Type B pancreatic cell (in vitro differentiated cells): ENCODE measurements at regions not wholly inside any gene's neighbourhood (a gene's known extent, or its start where the extent isn't known, plus 50 kb on each side); places are given as distances from the start of the nearest gene placed in this dataset.
"Not testable (repeated sequence)": the region's sequence is repeated elsewhere in the genome, so short reads cannot be mapped to it uniquely, and the experiment has no call there.

Experiments
- DNase-seq: peaks from one replicate; pipeline ENCODE4 v3.0.0; 2021; ENCODE audit warnings: mixed read lengths; ENCODE audit not compliant: unreplicated experiment; ENCODE audit errors: extremely low spot score
- H3K27ac Mint-ChIP-seq: 2 replicates; pipeline ENCODE4 v1.8.0; 2021; ENCODE audit warnings: mild to moderate bottlenecking, mixed read lengths
- H3K27me3 Mint-ChIP-seq: 2 replicates; pipeline ENCODE4 v1.8.0; 2021; ENCODE audit warnings: mixed read lengths
- H3K36me3 Mint-ChIP-seq: 2 replicates; pipeline ENCODE4 v1.8.0; 2021; ENCODE audit warnings: mixed read lengths
- H3K4me1 Mint-ChIP-seq: one replicate; pipeline ENCODE4 v1.8.0; 2021; ENCODE audit warnings: mixed read lengths; ENCODE audit not compliant: unreplicated experiment
- H3K4me3 Mint-ChIP-seq: 2 replicates; pipeline ENCODE4 v1.8.0; 2021; ENCODE audit warnings: mild to moderate bottlenecking, mixed read lengths
- H3K9me3 Mint-ChIP-seq: 2 replicates; pipeline ENCODE4 v1.8.0; 2021; ENCODE audit warnings: mixed read lengths
- CTCF ChIP-seq: fragments of 200-600 bp; sonication (generic); conservative IDR thresholded peaks from 2 replicates; pipeline ENCODE4 v1.5.0; 2021; ENCODE audit warnings: antibody characterized with exemption, mild to moderate bottlenecking

- DNase-seq = no peak
- no peaks in the 10 kb centered on the region for H3K27me3 Mint-ChIP-seq
- H3K4me3 Mint-ChIP-seq = no peak overlapping the region
- no peak overlapping the region for H3K27ac Mint-ChIP-seq
- no peak for TF ChIP-seq CTCF
- H3K4me1 Mint-ChIP-seq = no peaks in the 10 kb centered on the region
- peaks cover 4% of the 10 kb centered on the region for H3K9me3 Mint-ChIP-seq
- H3K36me3 Mint-ChIP-seq = no peaks in the 10 kb centered on the region
These were observed 306.7 kb upstream of the GRID2 start for GRCh38 chr4:91997045-91997444.

GRCh38 chr4:92012899-92013867 is 290.6 kb upstream of the GRID2 start:
- H3K27ac Mint-ChIP-seq = no peak overlapping the region

GRCh38 chr4:92014067-92014466 is 289.7 kb upstream of the GRID2 start:
- no peak for DNase-seq

More at GRCh38 chr4:92012899-92013867, 290.6 kb upstream of the GRID2 start:
- TF ChIP-seq CTCF = peak; percentile 55
- no peaks in the 10 kb centered on the region for H3K9me3 Mint-ChIP-seq
- H3K4me1 Mint-ChIP-seq = no peaks in the 10 kb centered on the region
- no peak overlapping the region for H3K4me3 Mint-ChIP-seq
- H3K36me3 Mint-ChIP-seq = no peaks in the 10 kb centered on the region
- H3K27me3 Mint-ChIP-seq = peaks cover 4% of the 10 kb centered on the region
- DNase-seq = no peak

GRCh38 chr4:92021203-92021602 is 282.6 kb upstream of the GRID2 start:
- Mint-ChIP-seq H3K4me3 (no peak overlapping the region), H3K27me3 (no peaks in the 10 kb centered on the region), H3K27ac (no peak overlapping the region), H3K9me3 (peaks cover 8% of the 10 kb centered on the region), H3K36me3 (no peaks in the 10 kb centered on the region), H3K4me1 (no peaks in the 10 kb centered on the region)
- no peak for TF ChIP-seq CTCF
- DNase-seq = no peak

More at GRCh38 chr4:92014067-92014466, 289.7 kb upstream of the GRID2 start:
- Mint-ChIP-seq H3K27me3 (peaks cover 4% of the 10 kb centered on the region), H3K36me3 (no peaks in the 10 kb centered on the region), H3K4me3 (no peak overlapping the region), H3K4me1 (no peaks in the 10 kb centered on the region), H3K27ac (no peak overlapping the region), H3K9me3 (no peaks in the 10 kb centered on the region)
- TF ChIP-seq CTCF = no peak

GRCh38 chr4:92021788-92022187 is 282.0 kb upstream of the GRID2 start:
- TF ChIP-seq CTCF = no peak
- no peaks in the 10 kb centered on the region for H3K36me3 Mint-ChIP-seq
- H3K9me3 Mint-ChIP-seq = peaks cover 8% of the 10 kb centered on the region
- no peak overlapping the region for H3K4me3 Mint-ChIP-seq
- no peaks in the 10 kb centered on the region for H3K27me3 Mint-ChIP-seq
- no peaks in the 10 kb centered on the region for H3K4me1 Mint-ChIP-seq
- no peak overlapping the region for H3K27ac Mint-ChIP-seq
- no peak for DNase-seq

GRCh38 chr4:92028830-92029229 is 274.9 kb upstream of the GRID2 start:
- not testable (repeated sequence) for H3K4me1 Mint-ChIP-seq, H3K27me3 Mint-ChIP-seq, DNase-seq, H3K4me3 Mint-ChIP-seq, H3K9me3 Mint-ChIP-seq, H3K27ac Mint-ChIP-seq, H3K36me3 Mint-ChIP-seq
